IPS DF 19.7 (cell line): ENCODE measurements at regions not wholly inside any gene's neighbourhood (a gene's known extent, or its start where the extent isn't known, plus 50 kb on each side); places are given as distances from the start of the nearest gene placed in this dataset.
"Not testable (repeated sequence)": the region's sequence is repeated elsewhere in the genome, so short reads cannot be mapped to it uniquely, and the experiment has no call there.

Experiments used
- DNase-seq: peaks from one replicate; pipeline ENCODE4 v3.0.0-alpha.2; 2013; ENCODE audit warnings: low read depth, low spot score

DNA sequence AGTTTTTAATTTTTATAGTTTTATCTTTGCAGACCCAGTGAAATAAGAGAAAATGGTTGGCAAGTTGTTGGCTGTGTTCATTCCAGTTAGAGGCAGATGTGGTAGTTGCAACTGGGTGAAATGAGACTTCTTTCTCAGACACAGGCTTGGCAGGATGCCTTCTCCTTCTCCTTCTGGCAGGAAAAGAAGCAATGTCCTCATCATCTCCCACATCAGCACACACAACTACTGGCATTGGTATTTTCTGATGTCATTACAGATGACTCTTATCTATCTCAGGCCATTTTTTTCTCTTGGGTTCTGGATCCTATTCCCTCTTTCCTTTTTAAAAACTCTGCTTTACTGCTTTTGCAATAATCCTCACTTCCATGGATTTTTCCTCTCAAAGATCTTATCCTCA, 103.3 kb upstream of the EDIL3 start:
- no peak for DNase-seq

DNA sequence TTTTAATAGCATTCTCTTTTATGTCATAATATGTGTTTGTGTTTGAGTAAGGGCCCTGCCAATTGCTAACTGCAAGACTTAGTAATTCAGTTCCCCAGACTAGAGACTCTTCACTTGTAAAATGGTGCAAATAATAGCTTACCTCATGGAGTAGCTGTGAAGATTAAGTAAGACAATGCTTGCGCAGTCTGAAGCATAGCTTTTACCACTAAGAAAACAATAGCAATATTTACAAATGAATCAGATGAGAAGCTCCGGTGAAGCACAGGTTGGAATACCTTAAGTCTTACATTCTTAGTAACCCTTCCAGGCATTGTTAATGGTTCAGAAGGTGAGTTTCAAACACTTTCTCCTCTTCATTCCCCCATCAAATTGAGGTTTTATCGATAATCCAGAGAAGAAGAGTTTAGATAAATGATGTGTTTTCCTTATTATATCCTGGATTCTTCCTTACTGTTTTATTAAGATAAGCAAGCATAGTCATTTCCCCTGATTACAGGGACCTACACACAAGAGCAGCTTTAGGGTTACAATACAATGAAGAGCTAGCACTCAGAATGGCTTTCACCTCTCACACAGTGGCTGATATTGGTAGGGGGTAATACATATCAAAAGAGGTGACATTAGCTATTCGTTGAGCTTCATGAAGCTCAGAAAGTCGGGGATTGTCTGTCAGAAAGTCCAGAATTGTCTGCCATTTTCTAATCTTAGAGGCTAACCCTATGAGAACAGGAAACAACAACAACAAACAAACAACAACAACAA, 96.4 kb upstream of the EDIL3 start:
- peak; percentile 78 for DNase-seq

DNA sequence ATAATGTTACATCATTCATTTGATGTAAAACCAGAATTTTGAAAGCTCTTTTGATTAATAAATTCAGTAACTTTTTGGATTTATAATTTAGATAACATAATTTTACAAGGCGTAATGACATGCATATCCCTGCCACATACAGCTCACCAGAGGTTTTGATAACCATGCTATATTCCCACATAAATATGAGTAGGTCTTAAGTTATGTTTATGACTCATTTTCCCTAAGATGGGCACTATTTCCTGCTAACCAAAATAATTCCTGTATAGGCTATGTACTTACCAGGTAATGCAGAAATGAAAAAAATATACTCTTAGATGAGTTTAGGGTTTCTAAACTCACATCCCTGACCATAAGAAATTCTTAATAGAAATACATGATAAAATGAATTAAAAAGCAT, 93.9 kb upstream of the EDIL3 start:
- no peak for DNase-seq

DNA sequence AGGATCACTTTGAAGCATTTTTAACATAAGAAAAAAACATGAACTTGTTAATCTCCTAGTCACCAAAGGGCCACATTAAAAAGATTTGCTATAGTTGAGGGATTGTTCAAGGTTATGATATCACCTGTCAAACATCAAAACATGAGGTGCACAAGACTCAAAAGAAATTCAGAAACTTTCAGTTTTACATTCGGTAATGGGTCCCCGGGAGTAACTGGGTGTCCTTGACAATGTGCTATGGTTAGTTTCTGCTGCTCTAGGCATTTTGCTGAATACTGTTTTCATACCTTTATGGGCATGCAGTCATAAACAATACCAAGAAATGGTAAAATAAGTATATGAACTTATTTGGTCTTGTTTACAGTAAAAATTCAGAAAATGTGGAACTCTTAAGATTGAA, 92.8 kb upstream of the EDIL3 start:
- DNase-seq = no peak

DNA sequence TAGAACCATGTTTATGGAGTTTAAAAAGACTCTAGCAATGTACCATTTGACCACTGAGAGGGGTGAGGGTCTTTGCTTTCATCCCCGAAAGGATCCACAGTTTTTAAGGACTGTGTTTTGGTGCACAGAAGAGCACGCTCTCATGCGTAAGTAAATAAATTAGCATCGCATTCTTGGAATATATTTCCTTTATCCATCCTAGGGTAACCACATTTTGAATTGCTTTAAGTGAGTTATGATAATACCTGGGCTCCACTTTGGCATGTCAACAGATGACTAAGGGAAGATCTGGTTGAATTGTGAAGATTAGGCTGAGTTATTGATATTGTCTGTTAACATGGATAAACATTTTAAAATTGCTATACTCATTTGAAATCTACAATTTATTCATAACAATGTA, 89.4 kb upstream of the EDIL3 start:
- DNase-seq = no peak

DNA sequence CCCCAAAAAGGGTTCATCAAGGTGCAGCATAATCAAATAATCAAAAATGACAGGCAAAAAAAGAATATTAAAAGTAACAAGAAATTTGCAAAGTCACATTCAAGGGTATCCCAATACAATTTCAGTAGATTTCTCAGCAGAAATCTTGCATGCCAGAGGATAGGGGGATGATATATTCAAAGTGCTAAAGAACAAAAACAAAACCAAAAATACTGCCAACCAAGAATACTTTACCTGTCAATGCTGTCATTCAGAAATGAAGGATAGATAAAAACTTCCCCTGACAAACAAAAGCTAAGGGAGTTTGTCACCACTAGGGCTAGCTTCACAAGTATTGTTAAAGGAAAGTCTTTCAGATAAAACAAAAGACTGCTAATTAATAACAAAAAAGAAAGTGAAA, 68.7 kb upstream of the EDIL3 start:
- no peak for DNase-seq

DNA sequence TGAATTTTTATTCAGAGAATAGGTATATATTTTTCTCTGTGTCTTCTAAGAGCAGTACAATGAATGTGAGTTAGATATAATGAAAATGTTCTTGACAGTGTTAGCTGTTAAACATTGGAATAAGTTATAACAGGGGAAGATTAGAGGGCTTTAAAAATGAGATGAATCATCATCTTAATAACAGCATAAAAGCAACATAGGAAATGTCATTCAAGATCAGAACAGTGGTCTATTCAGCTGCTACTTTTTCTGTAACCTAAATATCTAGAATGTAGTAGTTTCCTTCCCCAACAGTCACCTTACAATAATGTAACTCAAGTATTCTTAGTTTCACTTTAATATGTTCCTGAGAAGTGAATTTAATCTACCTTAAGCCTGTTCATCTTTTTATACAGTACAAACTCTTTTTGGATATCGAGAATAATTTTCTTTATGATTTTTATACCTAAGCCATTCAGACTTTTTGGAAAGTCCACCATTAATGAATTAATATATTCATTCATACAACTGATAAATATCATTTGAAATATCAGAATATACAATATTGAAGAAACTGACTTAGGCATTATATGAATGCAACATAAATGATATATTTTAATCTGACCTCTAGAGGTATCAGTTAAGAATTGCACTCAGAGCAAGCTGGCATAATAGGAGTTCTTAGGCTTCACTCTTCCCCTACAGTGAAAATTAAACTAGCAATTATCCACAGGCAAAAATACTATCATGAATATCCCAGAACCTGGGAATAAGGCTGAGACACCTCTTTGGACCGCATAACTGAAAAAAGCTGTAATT, 66.1 kb upstream of the EDIL3 start:
- DNase-seq = no peak

DNA sequence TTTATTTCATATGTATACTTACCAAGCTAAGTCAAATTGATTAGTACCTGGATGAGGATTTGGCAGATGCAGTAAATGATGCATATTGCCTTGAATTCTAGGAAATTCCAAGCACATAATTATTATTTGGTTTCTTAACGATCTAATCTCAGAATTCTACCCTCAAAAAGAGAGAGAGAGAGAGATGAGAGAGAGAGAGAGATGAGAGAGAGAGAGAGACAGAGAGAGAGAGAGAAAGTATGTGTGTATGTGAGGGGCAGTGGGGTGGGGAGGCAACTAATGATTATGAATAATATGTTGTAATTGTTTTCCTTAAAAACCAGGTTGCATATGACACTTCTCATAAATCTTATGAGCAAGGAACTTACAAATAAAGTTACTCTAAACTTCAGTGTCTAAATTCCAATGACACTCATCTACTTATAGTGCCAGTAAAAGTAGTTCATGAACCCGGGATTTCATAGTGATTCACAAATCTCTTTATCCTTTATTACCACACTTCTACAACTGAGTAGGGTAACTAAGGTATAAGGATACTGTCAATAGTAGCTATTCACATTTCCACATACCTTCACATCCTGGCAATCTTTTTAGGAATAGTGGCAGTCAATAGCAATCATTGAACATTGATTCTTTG, 60.5 kb upstream of the EDIL3 start:
- no peak for DNase-seq

DNA sequence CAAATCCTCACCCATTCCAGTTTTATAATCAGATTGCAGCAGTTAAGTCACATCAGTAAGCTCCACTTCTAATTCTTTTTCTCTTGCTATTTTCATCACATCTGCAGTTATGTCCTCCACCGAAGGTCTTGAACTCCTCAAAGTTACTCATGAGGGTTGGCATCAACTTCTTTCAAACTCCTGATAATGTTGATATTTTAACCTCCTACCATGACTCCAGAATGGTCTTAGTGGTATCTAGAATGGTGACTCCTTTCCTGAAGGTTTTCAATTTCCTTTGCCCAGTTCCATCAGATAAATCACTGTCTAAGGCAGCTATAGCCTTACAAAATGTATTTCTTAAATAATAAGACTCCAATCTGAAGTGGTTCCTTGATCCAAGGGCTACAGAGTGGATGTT, 53.8 kb upstream of the EDIL3 start:
- DNase-seq = no peak

DNA sequence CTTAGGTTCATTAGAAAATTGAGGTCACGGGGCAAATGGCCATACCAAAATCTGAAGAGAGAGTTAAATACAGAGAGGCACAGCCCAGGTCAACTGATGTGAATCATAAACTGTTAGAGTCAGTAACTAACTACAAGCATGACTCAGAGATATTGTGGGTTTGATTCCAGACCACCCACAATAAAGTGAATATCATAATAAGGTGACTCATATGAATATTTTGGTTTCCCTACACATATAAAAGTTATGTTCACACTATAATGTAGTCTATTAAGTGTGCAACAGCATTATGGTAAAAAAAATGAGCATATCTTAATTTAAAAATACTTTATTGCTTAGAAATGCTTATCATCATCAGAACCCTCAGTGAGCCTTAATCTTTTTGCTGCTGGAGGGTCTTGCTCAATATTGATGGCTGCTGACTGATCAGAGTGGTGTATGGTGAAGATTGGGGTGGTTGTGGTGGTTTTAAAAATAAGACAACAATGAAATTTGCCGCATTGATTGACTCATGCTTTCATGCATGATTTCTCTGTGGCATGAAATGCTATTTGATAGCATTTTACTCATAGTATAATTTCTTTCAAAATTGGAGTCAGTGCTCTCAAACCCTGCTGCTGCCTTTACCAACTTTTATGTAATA, 53.1 kb upstream of the EDIL3 start:
- DNase-seq = no peak

DNA sequence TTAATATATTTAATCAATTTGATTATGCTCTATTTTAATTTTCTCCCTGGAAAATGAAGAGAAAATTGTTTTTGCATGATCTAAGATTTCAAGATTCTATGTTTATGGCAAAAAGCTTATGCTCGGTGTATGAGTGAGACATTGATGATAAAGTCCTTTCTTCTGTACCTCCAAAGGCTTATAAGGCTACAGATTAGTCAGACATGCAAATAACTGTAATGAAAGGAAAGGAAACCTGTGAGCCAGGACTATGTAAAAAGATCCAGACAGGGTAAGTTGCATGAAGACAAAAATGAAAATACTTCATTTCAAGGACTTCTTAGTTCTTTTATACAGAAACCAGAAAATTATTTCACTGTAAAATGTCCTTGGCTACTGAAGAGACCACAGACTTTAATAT, 52.2 kb upstream of the EDIL3 start:
- DNase-seq = no peak

DNA sequence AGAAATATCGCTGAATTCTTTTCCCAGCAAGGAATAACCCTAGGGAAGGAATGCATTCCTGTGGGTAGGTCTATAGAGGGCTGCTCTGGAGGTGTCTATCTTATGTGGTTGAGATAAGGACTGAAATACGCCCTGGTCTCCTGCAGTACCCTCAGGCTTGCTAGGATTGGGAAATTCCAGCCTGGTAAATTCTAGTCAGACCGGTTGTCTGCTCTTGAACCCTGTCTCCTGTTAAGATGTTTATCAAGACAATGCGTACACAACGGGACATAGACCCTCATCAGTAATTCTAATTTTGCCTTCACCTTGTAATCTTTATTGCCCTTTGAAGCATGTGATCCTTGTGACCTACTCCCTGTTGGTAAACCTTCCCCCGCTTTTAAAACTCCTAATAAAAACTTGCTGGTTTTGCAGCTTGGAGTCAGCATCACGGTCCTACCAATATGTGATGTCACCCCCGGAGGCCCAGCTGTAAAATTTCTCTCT, 51.2 kb upstream of the EDIL3 start:
- not testable (repeated sequence) for DNase-seq
